Astrocyte (in vitro differentiated cells and primary cell): ENCODE measurements at regions not wholly inside any gene's neighbourhood (a gene's known extent, or its start where the extent isn't known, plus 50 kb on each side); places are given as distances from the start of the nearest gene placed in this dataset.

Source experiments
- DNase-seq: peaks from one replicate; pipeline ENCODE4 v3.0.0-alpha.2; 2010; ENCODE audit warnings: low read depth
- FAIRE-seq: peaks from 2 replicates; lab custom pipeline; 2011; peaks lifted over from hg19 to GRCh38; lab: Jason Lieb, UNC
- H2AFZ ChIP-seq: 2 replicates; pipeline ENCODE4 v1.6.0; 2012; ENCODE audit warnings: low read depth, low read length, inconsistent platforms
- H3K27ac ChIP-seq: 2 replicates; pipeline ENCODE4 v1.5.1; 2011; ENCODE audit warnings: low read depth, low read length, inconsistent platforms
- H3K27me3 ChIP-seq: 2 replicates; pipeline ENCODE4 v1.6.0; 2011; ENCODE audit warnings: low read length, inconsistent platforms; ENCODE audit not compliant: insufficient read depth
- H3K36me3 ChIP-seq: 2 replicates; pipeline ENCODE4 v1.5.1; 2011; ENCODE audit warnings: low read length, inconsistent platforms; ENCODE audit not compliant: insufficient read depth
- H3K4me1 ChIP-seq: 2 replicates; pipeline ENCODE4 v1.5.1; 2011; ENCODE audit warnings: low read length, inconsistent platforms; ENCODE audit not compliant: insufficient read depth
- H3K4me2 ChIP-seq: 2 replicates; pipeline ENCODE4 v1.6.0; 2012; ENCODE audit warnings: low read length, inconsistent platforms
- H3K4me3 ChIP-seq: 2 replicates; pipeline ENCODE4 v1.5.1; 2011; ENCODE audit warnings: low read depth, mild to moderate bottlenecking, low read length, inconsistent platforms; ENCODE audit not compliant: insufficient read depth
- H3K79me2 ChIP-seq: 2 replicates; pipeline ENCODE4 v1.6.0; 2012; ENCODE audit warnings: mild to moderate bottlenecking, low read length, inconsistent platforms; ENCODE audit not compliant: insufficient read depth
- H3K9ac ChIP-seq: 2 replicates; pipeline ENCODE4 v1.6.0; 2012; ENCODE audit warnings: mild to moderate bottlenecking, low read length, inconsistent platforms
- H3K9me3 ChIP-seq: 2 replicates; pipeline ENCODE4 v1.5.1; 2012; ENCODE audit warnings: low read depth, mild to moderate bottlenecking, low read length, inconsistent platforms; ENCODE audit not compliant: insufficient read depth
- H4K20me1 ChIP-seq: 2 replicates; pipeline ENCODE4 v1.6.0; 2012; ENCODE audit warnings: low read length, inconsistent platforms; ENCODE audit not compliant: insufficient read depth
- H3K27ac Mint-ChIP-seq: one replicate; pipeline ENCODE4 v1.8.0; 2021; ENCODE audit warnings: mild to moderate bottlenecking, mixed read lengths; ENCODE audit not compliant: unreplicated experiment
- H3K27me3 Mint-ChIP-seq: one replicate; pipeline ENCODE4 v1.8.0; 2021; ENCODE audit warnings: low read depth, mixed read lengths; ENCODE audit not compliant: unreplicated experiment
- H3K36me3 Mint-ChIP-seq: one replicate; pipeline ENCODE4 v1.8.0; 2021; ENCODE audit warnings: low read depth, mixed read lengths; ENCODE audit not compliant: unreplicated experiment
- H3K4me1 Mint-ChIP-seq: one replicate; pipeline ENCODE4 v1.8.0; 2021; ENCODE audit warnings: low read depth, mixed read lengths; ENCODE audit not compliant: unreplicated experiment
- H3K4me3 Mint-ChIP-seq: one replicate; pipeline ENCODE4 v1.8.0; 2021; ENCODE audit warnings: mild to moderate bottlenecking, moderate library complexity, mixed read lengths; ENCODE audit not compliant: unreplicated experiment
- H3K9me3 Mint-ChIP-seq: one replicate; pipeline ENCODE4 v1.8.0; 2021; ENCODE audit warnings: mild to moderate bottlenecking, mixed read lengths; ENCODE audit not compliant: unreplicated experiment
- CTCF ChIP-seq: IDR thresholded peaks from 2 replicates; pipeline ENCODE4 v1.5.1; 2011; ENCODE audit warnings: low read depth, mild to moderate bottlenecking, inconsistent platforms, low read length, moderate library complexity; ENCODE audit not compliant: insufficient read depth
- EZH2 ChIP-seq: IDR thresholded peaks from 2 replicates; pipeline ENCODE4 v1.6.1; 2012; ENCODE audit warnings: mild to moderate bottlenecking, low read length, inconsistent platforms; ENCODE audit not compliant: insufficient read depth

GRCh38 chr14:54220704-54221431, 175.9 kb upstream of the CDKN3 start:
- peak overlapping the region; percentile 93 for H3K4me2 ChIP-seq
- H3K79me2 ChIP-seq: no peaks in the 10 kb centered on the region
- Mint-ChIP-seq H3K27ac (no peak overlapping the region), H3K4me3 (peak overlapping the region; percentile 78), H3K4me1 (peaks cover 8% of the 10 kb centered on the region), H3K9me3 (peaks cover 4% of the 10 kb centered on the region), H3K36me3 (no peaks in the 10 kb centered on the region), H3K27me3 (peaks cover 43% of the 10 kb centered on the region)
- H3K9me3 ChIP-seq: no peaks in the 10 kb centered on the region
- peak overlapping the region; percentile 54 for H3K9ac ChIP-seq
- TF ChIP-seq CTCF (no peak), EZH2 (no peak)
- peaks cover 9% of the 10 kb centered on the region for H3K4me1 ChIP-seq
- peak overlapping the region; percentile 53 for H3K4me3 ChIP-seq
- H4K20me1 ChIP-seq: no peaks in the 10 kb centered on the region
- peaks cover 8% of the 10 kb centered on the region for H3K27me3 ChIP-seq
- H3K36me3 ChIP-seq: no peaks in the 10 kb centered on the region
- FAIRE-seq: peak; percentile 5
- no peak overlapping the region for H3K27ac ChIP-seq
- H2AFZ ChIP-seq: peak overlapping the region; percentile 95
- DNase-seq: no peak

GRCh38 chr14:54221432-54221803, 175.4 kb upstream of the CDKN3 start:
- DNase-seq (no peak), FAIRE-seq (peak; percentile 5)
- Histone ChIP-seq H4K20me1 (no peaks in the 10 kb centered on the region), H3K27ac (no peak overlapping the region), H3K4me2 (no peak overlapping the region), H3K36me3 (no peaks in the 10 kb centered on the region), H2AFZ (no peak overlapping the region), H3K27me3 (peaks cover 8% of the 10 kb centered on the region), H3K9ac (no peak overlapping the region), H3K4me1 (peaks cover 9% of the 10 kb centered on the region), H3K9me3 (no peaks in the 10 kb centered on the region), H3K4me3 (no peak overlapping the region), H3K79me2 (no peaks in the 10 kb centered on the region)
- no peaks in the 10 kb centered on the region for H3K36me3 Mint-ChIP-seq
- peaks cover 4% of the 10 kb centered on the region for H3K9me3 Mint-ChIP-seq
- peaks cover 43% of the 10 kb centered on the region for H3K27me3 Mint-ChIP-seq
- no peak overlapping the region for H3K4me3 Mint-ChIP-seq
- TF ChIP-seq EZH2 (no peak), CTCF (no peak)
- H3K4me1 Mint-ChIP-seq: peaks cover 8% of the 10 kb centered on the region
- no peak overlapping the region for H3K27ac Mint-ChIP-seq

- Mint-ChIP-seq H3K27me3 (peaks cover 43% of the 10 kb centered on the region), H3K27ac (no peak overlapping the region), H3K4me1 (peaks cover 8% of the 10 kb centered on the region), H3K9me3 (peaks cover 4% of the 10 kb centered on the region), H3K36me3 (no peaks in the 10 kb centered on the region), H3K4me3 (no peak overlapping the region)
- TF ChIP-seq CTCF (no peak), EZH2 (no peak)
- Histone ChIP-seq H3K4me1 (peaks cover 9% of the 10 kb centered on the region), H3K9ac (no peak overlapping the region), H3K9me3 (no peaks in the 10 kb centered on the region), H3K27me3 (peaks cover 8% of the 10 kb centered on the region), H3K4me2 (no peak overlapping the region), H3K27ac (no peak overlapping the region), H3K79me2 (no peaks in the 10 kb centered on the region), H2AFZ (no peak overlapping the region), H4K20me1 (no peaks in the 10 kb centered on the region), H3K4me3 (no peak overlapping the region), H3K36me3 (no peaks in the 10 kb centered on the region)
- FAIRE-seq: no peak
- DNase-seq: no peak
These were observed 174.8 kb upstream of the CDKN3 start for GRCh38 chr14:54221971-54222370.
